Upper lobe of right lung (tissue), 1 donor: ENCODE measurements at regions not wholly inside any gene's neighbourhood (a gene's known extent, or its start where the extent isn't known, plus 50 kb on each side); places are given as distances from the start of the nearest gene placed in this dataset.
A peak's percentile ranks its signal among the peaks of the same experiment; 100 is the strongest.

Experiments used
- ATAC-seq: fragments of 200-7000 bp; cut with Tn5 transposase; one replicate; pipeline ENCODE4 v1.9.1; 2020; ENCODE audit warnings: mild to moderate bottlenecking, moderate library complexity
- DNase-seq: peaks from one replicate; pipeline ENCODE4 v3.0.0-alpha.2; 2020
- H3K27ac ChIP-seq: fragments of 200-600 bp; one replicate; pipeline ENCODE4 v1.8.0; 2022
- H3K27me3 ChIP-seq: fragments of 200-600 bp; one replicate; pipeline ENCODE4 v1.8.0; 2022; ENCODE audit warnings: mild to moderate bottlenecking
- H3K36me3 ChIP-seq: fragments of 200-600 bp; one replicate; pipeline ENCODE4 v1.8.0; 2022
- H3K4me1 ChIP-seq: fragments of 200-600 bp; one replicate; pipeline ENCODE4 v1.8.0; 2022
- H3K4me3 ChIP-seq: fragments of 200-600 bp; one replicate; pipeline ENCODE4 v1.8.0; 2022; ENCODE audit warnings: mild to moderate bottlenecking
- H3K9me3 ChIP-seq: fragments of 200-600 bp; one replicate; pipeline ENCODE4 v1.8.0; 2022
- intact Hi-C: fragments of 100-400 bp; cut with DNase I; formaldehyde crosslinking; loops from one replicate; pipeline ENCODE4 v1.11.0; 2022
- TF ChIP-seq, protein P1 (sequence below): fragments of 200-600 bp; IDR thresholded peaks from one replicate; pipeline ENCODE4 v1.8.0; 2022; ENCODE audit warnings: antibody characterized with exemption
- donor health status: DM: no; HTN: yes; CAD: no; lungs with severe emphysema.

DNA sequence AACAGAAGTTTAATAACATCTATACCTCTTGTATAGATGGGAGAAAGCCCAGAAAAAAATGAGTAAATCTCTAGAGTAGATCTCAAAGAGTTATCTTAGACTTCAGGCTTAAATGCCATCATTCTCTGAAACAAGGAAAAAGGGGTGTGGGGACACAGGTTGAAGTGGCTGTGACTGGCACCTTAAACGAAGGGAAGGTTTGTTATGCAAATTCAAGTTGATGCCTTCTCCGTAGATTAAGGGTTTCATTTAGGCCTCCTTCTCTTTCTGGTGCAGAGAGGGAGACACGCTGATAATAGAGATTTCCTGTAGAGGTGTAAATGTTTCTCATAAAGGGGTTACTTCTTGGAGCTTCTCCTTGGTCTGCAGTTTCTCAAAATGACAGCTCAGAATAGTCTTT, 252.1 kb downstream of the CD83 start:
- no peak for DNase-seq
- Histone ChIP-seq H3K9me3 (no peaks in the 10 kb centered on the region), H3K36me3 (no peaks in the 10 kb centered on the region), H3K27me3 (no peaks in the 10 kb centered on the region), H3K4me3 (no peak overlapping the region), H3K4me1 (no peaks in the 10 kb centered on the region), H3K27ac (no peak overlapping the region)
- intact Hi-C loops: no loop called here
- ATAC-seq: no peak
- TF ChIP-seq, protein P1, sequence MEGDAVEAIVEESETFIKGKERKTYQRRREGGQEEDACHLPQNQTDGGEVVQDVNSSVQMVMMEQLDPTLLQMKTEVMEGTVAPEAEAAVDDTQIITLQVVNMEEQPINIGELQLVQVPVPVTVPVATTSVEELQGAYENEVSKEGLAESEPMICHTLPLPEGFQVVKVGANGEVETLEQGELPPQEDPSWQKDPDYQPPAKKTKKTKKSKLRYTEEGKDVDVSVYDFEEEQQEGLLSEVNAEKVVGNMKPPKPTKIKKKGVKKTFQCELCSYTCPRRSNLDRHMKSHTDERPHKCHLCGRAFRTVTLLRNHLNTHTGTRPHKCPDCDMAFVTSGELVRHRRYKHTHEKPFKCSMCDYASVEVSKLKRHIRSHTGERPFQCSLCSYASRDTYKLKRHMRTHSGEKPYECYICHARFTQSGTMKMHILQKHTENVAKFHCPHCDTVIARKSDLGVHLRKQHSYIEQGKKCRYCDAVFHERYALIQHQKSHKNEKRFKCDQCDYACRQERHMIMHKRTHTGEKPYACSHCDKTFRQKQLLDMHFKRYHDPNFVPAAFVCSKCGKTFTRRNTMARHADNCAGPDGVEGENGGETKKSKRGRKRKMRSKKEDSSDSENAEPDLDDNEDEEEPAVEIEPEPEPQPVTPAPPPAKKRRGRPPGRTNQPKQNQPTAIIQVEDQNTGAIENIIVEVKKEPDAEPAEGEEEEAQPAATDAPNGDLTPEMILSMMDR: no peak

GRCh38 chr6:14371530-14371929, 254.0 kb downstream of the CD83 start:
- H3K36me3 ChIP-seq: no peaks in the 10 kb centered on the region
- TF ChIP-seq, protein P1: no peak
- no peak overlapping the region for H3K27ac ChIP-seq

GRCh38 chr6:14372734-14373489, 255.3 kb downstream of the CD83 start:
- Histone ChIP-seq H3K9me3 (no peaks in the 10 kb centered on the region), H3K36me3 (no peaks in the 10 kb centered on the region), H3K27ac (no peak overlapping the region), H3K4me3 (no peak overlapping the region), H3K27me3 (no peaks in the 10 kb centered on the region), H3K4me1 (no peaks in the 10 kb centered on the region)
- intact Hi-C loops: no loop called here
- DNase-seq (no peak), ATAC-seq (no peak)
- TF ChIP-seq, protein P1: no peak

More at GRCh38 chr6:14371530-14371929, 254.0 kb downstream of the CD83 start:
- no peak for DNase-seq
- H3K4me1 ChIP-seq: no peaks in the 10 kb centered on the region
- peak; percentile 55 for ATAC-seq
- no peaks in the 10 kb centered on the region for H3K9me3 ChIP-seq
- no peak overlapping the region for H3K4me3 ChIP-seq
- H3K27me3 ChIP-seq: no peaks in the 10 kb centered on the region
- intact Hi-C loops: no loop called here

DNA sequence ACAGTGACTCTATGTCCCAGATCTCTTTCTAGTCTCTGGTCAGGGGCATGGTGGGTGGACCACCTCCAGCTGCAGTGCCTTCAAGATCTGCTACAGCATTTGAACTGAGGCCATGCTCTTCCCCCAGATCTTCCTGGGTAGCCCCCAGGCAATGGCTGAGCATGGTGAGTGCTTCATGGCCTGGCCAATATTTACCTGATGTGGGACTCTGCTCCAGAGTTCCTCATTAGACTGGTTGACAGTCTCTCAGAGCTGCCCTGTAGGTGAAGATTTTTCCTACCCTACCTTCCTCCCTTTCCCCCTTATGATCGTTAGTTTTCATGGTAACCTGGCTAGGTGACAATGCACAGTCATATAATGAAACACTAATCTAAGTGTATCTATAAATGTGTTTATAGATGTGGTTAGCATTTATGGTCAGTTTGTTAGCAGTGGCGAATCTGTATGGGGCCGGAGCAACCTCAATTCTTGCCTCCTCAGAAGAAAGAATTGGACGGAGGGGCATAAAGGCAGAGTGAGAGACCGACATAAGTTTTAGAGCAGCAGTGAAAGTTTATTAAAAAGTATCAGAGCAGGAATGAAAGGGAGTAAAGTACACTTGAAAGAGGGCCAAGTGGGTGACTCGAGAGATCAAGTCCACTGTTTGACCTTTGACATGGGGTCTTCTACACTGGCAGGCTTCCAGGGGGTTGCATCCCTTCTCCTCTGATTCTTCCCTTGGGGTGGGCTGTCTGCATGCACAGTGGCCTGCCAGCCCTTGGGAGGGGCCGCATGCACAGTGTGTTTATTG, 256.3 kb downstream of the CD83 start:
- TF ChIP-seq, protein P1: no peak

DNA sequence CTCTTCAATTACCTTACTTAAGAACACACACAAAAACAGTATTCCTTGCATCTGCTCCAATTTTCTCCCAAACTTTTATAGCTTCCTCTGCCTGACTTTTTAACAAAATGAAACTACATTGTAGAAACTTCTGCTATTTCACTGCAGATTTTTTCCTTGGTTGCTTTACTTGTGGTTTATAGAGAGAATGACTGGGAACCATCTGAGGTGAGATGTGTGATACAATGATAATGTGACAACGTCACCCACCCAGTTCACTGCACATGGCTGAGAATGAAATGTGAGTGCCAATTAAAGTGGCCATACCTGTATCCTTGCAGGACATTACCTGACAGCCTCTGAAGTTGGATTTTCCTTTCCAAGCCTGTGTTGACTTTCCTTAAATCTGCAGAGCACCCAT, 258.4 kb downstream of the CD83 start:
- TF ChIP-seq, protein P1: no peak
- H3K27me3 ChIP-seq: no peaks in the 10 kb centered on the region
- intact Hi-C loops: no loop called here
- no peak for DNase-seq
- H3K9me3 ChIP-seq: no peaks in the 10 kb centered on the region
- ATAC-seq: no peak
- H3K27ac ChIP-seq: no peak overlapping the region
- no peaks in the 10 kb centered on the region for H3K36me3 ChIP-seq
- no peak overlapping the region for H3K4me3 ChIP-seq
- no peaks in the 10 kb centered on the region for H3K4me1 ChIP-seq

More for the DNA sequence above, 256.3 kb downstream of the CD83 start:
- no peak overlapping the region for H3K4me3 ChIP-seq
- H3K4me1 ChIP-seq: no peaks in the 10 kb centered on the region
- no peak overlapping the region for H3K27ac ChIP-seq
- H3K36me3 ChIP-seq: no peaks in the 10 kb centered on the region
- ATAC-seq (no peak), DNase-seq (no peak)
- intact Hi-C loops: no loop called here
- no peaks in the 10 kb centered on the region for H3K9me3 ChIP-seq
- no peaks in the 10 kb centered on the region for H3K27me3 ChIP-seq
